ENCODE measurements at regions not wholly inside any gene's neighbourhood (a gene's known extent, or its start where the extent isn't known, plus 50 kb on each side); places are given as distances from the start of the nearest gene placed in this dataset.

GRCh38 chr3:13148561-13149329, 75.5 kb upstream of the IQSEC1 start:
- TF ChIP-seq, protein P1, sequence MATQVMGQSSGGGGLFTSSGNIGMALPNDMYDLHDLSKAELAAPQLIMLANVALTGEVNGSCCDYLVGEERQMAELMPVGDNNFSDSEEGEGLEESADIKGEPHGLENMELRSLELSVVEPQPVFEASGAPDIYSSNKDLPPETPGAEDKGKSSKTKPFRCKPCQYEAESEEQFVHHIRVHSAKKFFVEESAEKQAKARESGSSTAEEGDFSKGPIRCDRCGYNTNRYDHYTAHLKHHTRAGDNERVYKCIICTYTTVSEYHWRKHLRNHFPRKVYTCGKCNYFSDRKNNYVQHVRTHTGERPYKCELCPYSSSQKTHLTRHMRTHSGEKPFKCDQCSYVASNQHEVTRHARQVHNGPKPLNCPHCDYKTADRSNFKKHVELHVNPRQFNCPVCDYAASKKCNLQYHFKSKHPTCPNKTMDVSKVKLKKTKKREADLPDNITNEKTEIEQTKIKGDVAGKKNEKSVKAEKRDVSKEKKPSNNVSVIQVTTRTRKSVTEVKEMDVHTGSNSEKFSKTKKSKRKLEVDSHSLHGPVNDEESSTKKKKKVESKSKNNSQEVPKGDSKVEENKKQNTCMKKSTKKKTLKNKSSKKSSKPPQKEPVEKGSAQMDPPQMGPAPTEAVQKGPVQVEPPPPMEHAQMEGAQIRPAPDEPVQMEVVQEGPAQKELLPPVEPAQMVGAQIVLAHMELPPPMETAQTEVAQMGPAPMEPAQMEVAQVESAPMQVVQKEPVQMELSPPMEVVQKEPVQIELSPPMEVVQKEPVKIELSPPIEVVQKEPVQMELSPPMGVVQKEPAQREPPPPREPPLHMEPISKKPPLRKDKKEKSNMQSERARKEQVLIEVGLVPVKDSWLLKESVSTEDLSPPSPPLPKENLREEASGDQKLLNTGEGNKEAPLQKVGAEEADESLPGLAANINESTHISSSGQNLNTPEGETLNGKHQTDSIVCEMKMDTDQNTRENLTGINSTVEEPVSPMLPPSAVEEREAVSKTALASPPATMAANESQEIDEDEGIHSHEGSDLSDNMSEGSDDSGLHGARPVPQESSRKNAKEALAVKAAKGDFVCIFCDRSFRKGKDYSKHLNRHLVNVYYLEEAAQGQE (IDR thresholded peaks at IDR 0.05; ENCODE audit: insufficient replicate concordance, low read depth): no peak
- TF ChIP-seq POLR2AphosphoS5 (IDR thresholded peaks at IDR 0.05; ENCODE audit: low read depth) (no peak), SPI1 (IDR thresholded peaks at IDR 0.05; ENCODE audit: borderline replicate concordance, low read depth) (no peak), GABPA (IDR thresholded peaks at IDR 0.05; ENCODE audit: low read depth) (no peak)
- TF ChIP-seq, protein P2, sequence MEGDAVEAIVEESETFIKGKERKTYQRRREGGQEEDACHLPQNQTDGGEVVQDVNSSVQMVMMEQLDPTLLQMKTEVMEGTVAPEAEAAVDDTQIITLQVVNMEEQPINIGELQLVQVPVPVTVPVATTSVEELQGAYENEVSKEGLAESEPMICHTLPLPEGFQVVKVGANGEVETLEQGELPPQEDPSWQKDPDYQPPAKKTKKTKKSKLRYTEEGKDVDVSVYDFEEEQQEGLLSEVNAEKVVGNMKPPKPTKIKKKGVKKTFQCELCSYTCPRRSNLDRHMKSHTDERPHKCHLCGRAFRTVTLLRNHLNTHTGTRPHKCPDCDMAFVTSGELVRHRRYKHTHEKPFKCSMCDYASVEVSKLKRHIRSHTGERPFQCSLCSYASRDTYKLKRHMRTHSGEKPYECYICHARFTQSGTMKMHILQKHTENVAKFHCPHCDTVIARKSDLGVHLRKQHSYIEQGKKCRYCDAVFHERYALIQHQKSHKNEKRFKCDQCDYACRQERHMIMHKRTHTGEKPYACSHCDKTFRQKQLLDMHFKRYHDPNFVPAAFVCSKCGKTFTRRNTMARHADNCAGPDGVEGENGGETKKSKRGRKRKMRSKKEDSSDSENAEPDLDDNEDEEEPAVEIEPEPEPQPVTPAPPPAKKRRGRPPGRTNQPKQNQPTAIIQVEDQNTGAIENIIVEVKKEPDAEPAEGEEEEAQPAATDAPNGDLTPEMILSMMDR (IDR thresholded peaks at IDR 0.05; ENCODE audit: insufficient read depth, low read length): no peak

All from HL-60 (cell line).